ENCODE measurements at regions not wholly inside any gene's neighbourhood (a gene's known extent, or its start where the extent isn't known, plus 50 kb on each side); places are given as distances from the start of the nearest gene placed in this dataset.

DNA sequence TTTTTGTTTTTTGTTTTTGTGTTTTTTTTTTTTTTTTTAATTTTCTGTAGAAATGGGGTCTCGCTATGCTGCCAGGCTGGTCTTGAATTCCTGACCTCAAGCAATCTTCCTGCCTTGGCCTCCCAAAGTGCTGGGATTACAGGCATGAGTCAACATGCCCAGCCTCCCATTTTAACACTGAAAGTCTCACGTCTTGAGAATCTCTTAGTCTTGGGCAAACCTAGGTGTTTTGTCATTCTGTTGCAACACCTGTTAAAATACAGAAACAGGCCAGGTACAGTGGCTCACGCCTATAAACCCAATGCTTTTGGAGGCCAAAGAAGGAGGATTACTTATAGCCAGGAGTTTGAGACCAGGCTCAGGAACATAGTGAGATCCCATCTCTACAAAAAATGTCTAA, 599.0 kb downstream of the TLR4 start:
- no peak for DNase-seq (ENCODE audit: low read depth in 2 of 2)

DNA sequence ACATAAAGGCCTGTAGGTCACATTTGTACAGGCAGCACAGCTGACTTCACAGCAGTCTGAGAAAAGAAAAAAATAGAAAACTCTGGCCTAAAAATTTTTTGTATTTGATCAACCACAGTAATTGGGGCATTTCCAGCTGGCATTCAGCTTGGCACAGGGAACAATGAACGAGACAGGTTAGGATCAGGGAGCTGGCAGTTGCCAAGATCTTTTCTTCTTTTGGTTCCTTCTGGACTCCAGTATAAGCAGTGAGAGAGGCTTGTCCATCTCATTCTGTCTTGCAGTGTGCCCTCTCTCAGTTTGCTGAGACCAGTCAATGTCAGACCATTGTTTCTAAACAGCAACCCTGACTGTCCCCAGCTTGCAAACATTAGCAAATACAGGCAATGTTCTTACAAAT, 601.1 kb downstream of the TLR4 start:
- DNase-seq (ENCODE audit: low read depth in 2 of 2): no peak

DNA sequence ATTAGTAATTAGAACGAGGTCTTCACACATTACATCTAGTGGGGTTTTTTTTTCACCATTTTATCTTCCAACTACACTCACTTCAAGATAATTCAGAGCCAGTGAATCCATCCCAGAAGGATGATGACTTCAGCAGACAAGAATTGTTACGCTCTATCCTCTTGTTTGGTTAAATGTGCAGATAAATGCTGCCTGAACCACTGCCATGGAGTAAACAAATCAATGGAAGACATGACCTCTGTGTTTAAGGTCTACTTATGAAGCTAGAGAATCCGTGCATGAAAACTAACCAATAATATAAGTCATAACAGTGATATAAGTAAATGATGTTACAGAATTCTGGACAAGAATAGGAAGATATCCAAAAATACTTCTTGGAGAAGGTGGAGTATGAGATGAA, 602.6 kb downstream of the TLR4 start:
- DNase-seq (ENCODE audit: low read depth in 2 of 2): no peak

DNA sequence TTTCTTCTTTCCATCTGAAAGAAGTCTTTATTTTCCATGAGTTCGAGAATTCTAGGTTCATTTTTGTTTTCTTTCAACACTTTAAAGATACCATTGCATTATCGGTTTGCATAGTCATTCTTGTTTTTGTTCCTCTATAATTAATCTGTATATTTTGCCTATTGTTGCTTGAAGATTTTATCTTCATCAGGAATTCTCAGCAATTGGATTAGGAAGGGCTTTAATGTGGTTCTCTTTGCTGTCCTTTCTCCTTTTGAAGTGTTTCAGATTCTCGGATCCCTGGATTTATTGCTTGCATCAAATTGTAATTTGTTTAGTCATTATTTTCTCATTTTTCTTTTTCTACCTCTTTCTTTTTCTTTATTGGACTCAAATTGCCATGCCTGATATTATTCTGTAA, 609.8 kb downstream of the TLR4 start:
- DNase-seq (ENCODE audit: low read depth in 2 of 2): no peak

DNA sequence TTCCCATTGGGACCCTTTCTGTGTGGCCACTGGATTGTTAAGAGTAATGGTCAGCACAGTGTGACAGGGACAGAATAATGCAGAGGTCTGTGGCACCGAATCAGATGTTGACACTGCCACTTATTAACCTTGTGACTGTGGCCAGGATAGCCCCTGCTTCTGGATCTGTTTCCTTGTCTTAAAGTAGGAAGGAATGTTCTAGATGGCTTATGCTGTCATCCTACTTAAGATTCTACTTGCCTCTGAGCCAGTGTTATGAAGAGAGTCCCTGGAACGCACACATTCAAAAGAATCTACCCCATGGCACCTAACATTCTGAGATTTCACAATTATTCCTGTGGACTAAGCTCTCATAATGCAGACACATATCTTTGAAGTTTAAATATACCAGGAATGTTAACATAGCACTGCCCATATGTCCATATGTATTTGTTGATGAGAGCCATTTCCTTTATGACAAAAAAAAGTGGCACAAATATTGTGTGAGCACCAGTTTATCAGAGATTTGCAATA, 612.7 kb downstream of the TLR4 start:
- no peak for DNase-seq (ENCODE audit: low read depth in 2 of 2)

DNA sequence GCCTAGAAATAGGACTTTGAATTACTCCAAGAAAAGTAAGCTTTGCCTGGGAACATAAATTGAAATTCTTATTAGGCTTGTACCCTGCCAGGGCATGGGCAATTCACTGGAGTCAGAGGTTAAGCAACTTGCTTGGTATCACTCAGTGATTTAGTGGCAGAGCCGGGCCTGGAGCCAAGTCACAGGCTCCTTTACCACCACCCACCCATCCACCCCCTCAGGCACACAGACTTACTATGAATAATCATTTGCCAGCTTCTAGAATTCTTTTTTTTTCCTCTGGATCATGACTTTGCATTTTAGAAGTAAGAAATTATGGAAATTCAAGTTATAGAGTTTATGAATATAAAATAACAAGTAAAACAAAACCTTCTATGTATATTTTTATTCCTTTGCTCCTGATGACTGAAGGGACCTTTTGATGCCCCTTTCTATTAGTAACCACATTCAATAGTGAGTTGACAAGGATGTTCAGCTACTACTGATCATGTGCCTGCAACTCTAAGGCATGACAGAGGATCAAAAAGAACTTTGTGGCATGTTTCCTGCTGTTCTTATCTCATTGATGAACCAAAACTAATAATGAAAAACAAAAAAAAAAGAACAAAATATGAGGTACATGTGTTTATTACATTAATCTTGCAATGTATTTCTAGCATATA, 614.7 kb downstream of the TLR4 start:
- DNase-seq (ENCODE audit: low read depth in 2 of 2): no peak

DNA sequence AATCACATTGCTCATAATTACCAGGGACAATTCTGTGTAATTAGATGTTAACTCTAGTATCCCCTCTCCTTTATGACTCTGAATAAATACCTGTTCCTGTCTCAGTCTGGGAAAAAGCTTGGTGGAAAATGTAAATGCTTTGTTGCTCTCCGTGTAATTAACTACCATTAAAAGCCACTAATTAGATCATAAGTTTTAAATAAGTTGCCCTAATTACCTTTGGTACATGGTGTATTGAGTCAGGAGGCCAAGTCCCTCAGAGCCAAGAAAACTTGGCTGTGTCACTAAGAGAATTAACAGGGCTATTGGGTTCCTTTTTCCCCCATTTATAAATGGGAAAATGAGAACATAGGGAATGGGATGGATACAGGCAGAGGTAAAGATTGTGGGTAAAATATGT, 617.6 kb downstream of the TLR4 start:
- no peak for DNase-seq (ENCODE audit: low read depth in 2 of 2)

DNA sequence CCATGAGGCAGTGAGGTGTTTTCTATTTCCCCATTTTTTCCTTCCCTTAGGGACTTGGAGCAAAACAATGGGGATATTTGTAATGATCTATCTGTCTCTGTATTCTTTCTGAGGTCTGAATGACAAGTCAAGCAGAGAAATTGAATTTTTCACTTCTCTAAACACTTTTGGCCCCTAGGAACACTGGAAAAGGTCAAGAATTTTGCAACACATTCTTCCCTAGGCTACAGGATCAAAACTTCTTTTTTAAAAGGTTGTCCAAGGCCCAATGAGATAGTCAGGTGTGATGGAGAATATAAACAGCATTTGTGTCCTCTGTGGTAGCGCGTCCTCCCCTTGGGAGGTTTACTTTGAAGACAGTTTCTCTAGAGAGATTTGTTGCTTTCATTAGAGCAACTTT, 620.5 kb downstream of the TLR4 start:
- no peak for DNase-seq (ENCODE audit: low read depth in 2 of 2)

DNA sequence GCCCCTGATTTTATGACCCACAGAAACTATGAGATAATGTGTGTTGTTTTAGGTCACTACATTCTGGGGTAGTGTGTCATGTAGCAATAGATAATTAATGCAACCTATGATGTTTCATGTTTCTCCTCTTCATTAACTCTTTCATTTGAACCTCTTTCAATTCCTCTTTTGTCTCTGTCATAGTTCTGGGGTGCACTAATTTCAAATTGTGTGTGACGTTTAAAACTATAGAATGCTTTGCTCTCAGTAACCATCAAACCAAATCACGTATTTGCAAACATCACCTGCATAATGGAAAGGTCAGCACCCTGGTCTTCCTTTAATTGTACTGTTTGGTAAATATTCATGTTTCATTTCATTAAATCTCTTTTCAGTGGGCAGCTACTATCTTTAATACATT, 621.6 kb downstream of the TLR4 start:
- no peak for DNase-seq (ENCODE audit: low read depth in 2 of 2)

DNA sequence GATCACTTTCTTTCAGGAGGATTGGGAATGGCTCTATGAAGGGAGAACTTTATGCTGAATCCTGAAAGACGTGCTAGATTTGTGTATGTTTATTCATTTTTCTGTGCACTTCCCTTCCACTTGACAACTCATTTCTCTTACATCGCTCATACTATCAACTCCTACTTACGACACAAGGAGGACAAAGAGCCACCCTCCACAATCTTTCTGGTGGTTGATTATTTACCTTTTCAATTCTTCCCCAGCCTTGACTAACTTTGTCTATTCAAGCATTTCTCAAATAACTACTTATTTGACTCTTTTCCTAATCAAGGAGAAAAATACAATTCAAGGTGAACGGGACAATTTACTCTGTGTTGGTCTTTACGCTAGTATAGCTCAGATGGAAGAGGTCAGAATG, 622.1 kb downstream of the TLR4 start:
- no peak for DNase-seq (ENCODE audit: low read depth in 2 of 2)

DNA sequence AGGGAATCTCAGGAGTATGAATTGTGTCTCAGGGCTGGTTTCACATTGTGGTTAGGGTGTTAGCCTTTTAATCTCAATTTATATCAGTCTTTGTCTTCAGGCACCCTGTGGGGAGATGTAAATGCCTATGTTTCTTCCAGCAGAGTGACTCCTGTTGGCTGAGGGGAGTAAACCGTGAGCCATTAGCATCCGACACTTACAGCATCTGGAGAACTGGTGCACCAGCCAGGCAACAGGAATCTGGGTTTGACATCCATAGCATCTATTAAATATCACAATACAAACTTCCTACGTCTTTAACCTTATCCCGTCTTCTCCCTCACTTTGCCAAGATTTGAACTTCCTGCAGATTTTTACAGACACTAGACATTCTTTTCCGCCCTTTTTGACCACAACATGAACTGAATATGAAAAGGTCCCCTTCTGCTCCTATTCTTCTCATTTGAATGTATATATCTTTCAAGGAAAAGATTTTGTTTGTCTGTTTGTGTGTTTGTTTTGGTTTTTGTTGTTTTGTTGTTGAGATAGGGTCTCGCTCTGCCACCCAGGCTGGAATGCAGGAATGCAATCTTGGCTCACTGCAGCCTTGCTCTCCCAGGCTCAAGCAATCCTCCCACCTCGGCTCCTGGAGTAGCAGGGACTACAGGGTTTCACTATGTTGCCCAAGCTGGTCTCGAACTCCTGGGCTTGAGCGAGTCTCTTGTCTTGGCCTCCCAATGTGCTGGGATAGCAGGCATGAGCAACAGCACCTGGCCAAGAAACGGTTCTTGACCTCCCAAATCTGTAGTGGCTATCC, 626.2 kb downstream of the TLR4 start:
- no peak for DNase-seq (ENCODE audit: low read depth in 2 of 2)

DNA sequence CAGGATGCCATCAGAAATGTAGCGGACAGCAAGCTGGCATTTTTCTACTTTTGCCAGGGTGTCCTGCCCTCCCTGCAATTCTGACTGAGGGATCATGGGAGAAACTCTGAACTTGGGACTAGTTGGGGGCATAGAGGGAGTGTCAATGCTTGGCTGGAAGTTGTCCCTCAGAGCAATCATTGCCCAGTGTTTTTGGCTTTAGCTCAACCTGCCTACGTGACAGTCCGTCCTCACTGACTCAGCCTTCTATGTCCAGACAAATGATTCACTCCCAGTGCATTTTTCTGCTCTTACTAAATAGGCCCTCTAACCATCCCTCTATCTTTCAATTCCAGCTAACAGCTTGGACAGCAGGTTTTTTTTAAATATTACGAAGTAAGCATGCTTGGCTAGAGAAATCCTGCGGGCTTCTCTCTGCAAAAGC, 627.4 kb downstream of the TLR4 start:
- DNase-seq (ENCODE audit: low read depth in 2 of 2): no peak

DNA sequence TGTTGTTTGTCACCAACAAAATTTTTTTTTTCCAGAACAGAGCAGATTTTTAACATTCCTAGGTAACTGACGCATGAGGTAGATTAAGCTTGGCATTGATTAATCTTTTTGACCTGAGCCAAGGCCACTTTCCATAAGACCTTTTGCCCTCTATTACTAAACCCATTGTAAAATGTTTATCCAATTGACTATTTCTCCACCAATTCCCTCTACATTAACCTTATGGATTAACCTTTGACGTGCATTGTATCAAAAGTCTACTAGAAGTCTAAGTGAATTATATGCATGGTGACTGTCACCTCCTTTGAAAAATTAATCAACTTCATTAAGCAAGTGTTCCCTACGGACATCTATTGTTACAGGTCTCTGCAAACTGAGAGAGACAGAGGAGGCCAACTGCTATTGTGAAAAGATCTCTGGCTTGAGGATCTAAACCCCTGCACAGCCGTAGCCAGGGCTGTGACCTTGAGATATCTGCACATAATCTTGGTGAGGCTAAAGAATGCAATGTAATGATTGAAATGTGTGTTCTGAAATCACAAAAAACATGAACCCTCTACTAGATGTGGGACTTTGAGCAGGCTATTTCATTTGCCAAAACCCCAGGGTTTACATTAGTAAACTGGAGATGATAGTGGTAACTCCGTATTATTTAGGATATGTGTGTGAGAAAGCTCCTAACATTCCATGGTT, 632.2 kb downstream of the TLR4 start:
- no peak for DNase-seq (ENCODE audit: low read depth in 2 of 2)

DNA sequence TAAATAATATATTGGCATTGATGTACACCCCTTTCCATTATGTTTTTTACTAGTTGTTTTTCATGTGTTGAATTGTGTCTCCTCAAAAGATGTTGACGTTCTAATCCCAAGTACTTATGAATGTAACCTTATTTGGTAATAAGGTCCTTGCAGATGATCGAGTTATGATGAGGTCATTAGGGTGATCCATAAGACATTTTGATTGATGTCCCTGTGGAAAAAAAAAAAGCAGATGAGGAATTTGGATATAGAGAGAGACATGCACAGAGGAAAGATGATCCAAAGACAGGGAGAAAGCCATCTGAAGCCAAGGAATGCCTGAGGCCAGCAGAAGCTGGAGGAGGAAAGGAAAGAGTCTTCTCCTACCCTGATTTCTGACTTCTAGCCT, 632.7 kb downstream of the TLR4 start:
- DNase-seq (ENCODE audit: low read depth in 2 of 2): no peak

DNA sequence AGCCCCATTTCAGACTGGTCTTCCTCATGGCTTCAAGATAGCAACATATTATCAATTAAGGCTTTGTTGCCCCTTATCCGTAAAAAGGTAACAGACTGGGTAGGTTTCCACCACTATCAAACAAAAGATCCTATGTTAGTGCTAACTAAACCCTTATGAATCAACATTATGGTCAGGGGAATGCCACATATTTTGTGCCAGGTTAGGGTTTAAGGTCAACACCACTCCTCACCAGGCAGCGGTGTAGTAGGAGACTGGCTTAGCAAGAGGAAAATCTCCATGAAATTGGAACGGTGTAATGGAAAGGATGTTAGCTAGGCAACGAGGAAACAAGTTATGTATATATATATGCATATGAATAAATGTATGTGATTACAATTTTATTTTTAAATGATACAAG, 655.8 kb downstream of the TLR4 start:
- DNase-seq (ENCODE audit: low read depth in 2 of 2): no peak

DNA sequence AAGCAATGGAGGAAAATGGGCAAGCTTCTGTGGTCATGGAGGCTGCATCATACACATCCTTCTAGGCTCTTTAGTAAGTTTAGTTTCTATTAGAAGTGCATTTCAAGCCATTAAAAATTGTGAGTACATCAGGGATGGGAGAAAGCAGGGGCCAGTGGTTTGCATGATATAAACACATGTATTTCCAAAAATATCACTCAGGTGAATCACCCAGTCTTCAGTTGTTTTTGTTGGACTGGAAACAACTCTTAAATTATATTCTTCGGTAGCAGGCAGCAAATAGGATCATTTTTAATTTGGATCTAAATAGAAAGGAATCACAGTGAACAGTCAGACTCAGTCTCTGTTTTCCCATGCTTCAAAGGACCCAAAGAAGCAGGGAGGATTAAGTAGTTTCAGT, 657.9 kb downstream of the TLR4 start:
- no peak for DNase-seq (ENCODE audit: low read depth in 2 of 2)

DNA sequence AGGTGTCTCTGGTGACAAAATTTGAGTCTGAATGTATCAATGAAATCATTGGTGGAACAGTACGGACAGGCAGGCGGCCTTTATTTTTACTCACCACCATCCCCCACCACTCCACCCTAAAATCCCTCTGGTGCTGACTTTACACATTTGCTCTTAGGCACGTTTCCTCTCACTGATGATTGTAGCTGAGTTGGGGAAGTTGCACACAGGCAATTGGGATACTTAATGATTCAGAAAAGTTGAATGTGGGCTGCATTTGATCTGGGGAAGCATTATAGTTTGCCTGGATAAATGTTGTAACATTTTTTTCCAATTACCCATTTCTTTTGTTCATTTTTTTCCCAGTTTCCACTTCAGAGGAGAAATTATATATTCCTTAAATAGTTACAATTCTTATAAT, 658.4 kb downstream of the TLR4 start:
- DNase-seq (ENCODE audit: low read depth in 2 of 2): no peak

DNA sequence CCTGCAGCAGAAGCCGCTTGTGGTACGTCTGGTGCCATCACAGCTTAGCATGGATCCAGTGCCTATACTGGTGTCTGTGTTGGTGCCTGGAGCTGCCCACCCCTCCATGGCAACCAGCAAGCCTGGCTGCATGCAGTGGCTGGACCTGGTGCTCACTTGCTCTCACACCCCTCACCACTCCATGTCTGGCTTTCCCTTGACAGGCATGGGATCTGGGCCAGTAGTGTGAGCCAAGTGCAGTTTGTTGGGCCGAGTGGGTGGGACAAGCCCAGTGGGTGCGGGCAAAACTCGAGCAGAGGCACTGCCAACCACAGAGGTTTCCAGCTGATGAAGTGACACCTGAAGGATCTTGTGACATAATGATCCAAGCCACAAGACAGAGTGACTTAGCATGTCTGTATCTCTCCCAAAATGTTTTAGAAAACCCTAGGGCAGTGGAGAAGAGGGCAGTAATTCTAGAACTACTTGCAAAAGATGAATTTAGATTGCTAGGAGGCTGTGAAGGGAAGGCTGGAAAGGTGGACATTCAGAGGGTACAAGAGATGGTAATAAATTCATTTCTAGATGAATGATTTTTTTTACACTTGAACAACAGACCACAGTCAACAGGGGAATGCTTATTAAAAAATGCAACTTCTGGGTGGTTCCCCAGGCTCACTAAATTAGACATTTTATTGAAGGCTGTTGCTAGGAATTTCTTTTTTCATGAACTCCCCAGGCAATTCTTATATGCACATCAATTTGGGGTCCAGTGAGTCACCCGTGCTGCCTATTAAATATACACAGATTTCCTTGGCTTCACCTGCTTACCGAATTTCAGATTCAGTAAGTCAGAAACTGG, 660.3 kb downstream of the TLR4 start:
- no peak for DNase-seq (ENCODE audit: low read depth in 2 of 2)

DNA sequence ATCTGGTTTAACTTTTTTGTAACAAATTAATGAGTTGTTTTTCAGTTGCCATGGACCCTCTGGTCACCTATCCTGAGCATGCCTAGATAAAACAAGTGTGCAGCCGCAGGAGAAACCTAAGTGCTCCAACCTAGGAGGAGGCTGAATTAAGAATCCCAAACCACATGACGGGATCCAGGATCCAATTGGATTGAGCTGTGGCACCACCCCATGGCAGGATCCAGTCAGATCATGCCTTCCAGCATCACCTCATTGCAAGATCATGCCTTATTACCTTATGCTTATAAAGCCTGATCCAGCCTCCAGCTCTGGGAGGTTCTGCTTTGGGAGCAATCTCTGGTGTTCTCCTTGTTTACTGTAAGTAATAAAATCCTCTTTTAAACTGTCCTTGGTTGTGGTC, 662.0 kb downstream of the TLR4 start:
- no peak for DNase-seq (ENCODE audit: low read depth in 2 of 2)

DNA sequence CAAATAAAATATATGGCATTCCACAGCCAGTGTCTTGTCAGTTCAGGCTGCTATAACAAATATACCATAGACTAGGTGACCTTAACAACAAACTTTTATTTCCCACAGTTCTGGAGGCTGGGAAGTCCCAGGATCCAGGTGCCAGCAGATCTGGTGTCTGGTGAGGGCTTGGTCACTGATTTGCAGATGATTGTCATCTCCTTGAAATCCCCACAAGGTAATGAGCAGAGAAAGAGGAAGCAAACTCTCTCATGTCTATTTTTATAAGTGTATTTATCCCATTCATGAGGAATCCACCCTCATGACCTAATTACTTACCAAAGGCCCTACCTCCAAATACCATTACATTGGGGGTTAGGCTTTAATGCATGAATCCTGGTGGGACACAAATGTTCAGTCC, 663.2 kb downstream of the TLR4 start:
- DNase-seq (ENCODE audit: low read depth in 2 of 2): no peak

DNA sequence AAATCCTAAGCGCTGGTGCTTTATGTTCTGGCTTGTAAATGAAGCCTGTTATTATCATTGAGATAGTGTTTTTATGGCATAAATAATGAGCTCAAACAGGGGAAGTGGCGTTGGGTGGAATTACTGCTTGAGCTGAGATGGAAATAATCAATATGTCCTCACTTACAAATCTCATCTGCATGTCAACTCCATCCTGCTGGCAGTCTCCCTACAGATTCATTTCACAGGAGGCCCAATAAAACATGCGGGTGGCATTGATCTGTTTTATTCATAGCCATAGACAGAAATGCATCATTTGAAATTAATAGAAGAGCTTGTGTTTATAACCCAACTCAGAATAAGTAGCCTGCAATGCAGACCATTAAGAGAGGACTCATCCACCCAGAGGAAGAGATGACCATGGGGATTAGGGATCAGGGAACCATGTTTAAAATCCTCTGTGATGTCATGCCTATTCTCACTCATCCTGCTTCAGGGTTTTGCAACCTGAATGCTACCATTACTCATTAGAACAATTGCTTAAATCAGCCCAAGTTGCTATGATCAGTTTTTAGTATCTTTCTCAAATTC, 680.4 kb downstream of the TLR4 start:
- DNase-seq (ENCODE audit: low read depth in 2 of 2): no peak

DNA sequence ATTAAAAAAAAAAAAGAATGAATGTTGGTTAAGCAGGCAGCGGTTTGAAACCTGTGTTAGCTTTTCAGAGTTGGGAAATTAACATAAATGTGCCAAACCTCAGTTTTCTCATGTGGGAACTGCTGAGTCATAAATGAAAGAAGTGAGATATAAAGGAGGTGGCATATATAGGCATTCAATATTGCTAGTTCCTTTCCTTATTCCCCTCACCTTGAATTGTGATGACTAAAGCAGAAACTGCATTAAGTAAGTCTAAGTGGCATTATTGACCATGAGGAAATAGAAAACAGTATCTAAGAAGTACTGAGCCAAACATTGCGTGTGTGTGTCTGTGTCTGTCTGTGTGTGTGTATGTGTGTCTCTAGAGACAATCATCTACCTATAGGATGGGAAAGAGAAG, 691.2 kb downstream of the TLR4 start:
- DNase-seq (ENCODE audit: low read depth in 2 of 2): no peak
